ENCODE measurements at regions not wholly inside any gene's neighbourhood (a gene's known extent, or its start where the extent isn't known, plus 50 kb on each side); places are given as distances from the start of the nearest gene placed in this dataset.

DNA sequence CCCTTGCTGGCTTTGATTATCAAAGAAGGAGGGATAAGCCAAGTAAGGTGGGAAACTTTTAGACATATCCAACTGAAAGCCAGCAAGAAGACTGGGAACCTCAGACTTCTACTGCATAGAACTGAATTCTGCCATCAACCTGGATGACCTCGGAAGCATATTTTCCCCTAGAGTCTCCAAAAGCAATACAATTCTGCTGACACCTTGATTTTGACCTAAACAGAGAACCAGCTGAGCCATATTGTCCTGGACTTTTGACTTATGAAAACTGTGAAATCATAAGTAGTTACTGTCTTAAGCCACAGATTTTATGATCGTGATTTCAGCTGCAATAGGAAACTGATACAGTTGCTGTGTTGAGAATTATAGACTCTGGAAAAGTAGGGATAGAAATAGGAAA, 227.6 kb downstream of the PCDH20 start:
- no peak overlapping the region for H3K27ac ChIP-seq
- intact Hi-C loops (cut with DNase I; ENCODE audit: low total_unique reads): no loop called here
- H3K36me3 ChIP-seq: no peaks in the 10 kb centered on the region
- no peak for DNase-seq
- no peak overlapping the region for H3K4me3 ChIP-seq
- no peaks in the 10 kb centered on the region for H3K9me3 ChIP-seq
- H3K27me3 ChIP-seq: no peaks in the 10 kb centered on the region
- TF ChIP-seq, protein P1, sequence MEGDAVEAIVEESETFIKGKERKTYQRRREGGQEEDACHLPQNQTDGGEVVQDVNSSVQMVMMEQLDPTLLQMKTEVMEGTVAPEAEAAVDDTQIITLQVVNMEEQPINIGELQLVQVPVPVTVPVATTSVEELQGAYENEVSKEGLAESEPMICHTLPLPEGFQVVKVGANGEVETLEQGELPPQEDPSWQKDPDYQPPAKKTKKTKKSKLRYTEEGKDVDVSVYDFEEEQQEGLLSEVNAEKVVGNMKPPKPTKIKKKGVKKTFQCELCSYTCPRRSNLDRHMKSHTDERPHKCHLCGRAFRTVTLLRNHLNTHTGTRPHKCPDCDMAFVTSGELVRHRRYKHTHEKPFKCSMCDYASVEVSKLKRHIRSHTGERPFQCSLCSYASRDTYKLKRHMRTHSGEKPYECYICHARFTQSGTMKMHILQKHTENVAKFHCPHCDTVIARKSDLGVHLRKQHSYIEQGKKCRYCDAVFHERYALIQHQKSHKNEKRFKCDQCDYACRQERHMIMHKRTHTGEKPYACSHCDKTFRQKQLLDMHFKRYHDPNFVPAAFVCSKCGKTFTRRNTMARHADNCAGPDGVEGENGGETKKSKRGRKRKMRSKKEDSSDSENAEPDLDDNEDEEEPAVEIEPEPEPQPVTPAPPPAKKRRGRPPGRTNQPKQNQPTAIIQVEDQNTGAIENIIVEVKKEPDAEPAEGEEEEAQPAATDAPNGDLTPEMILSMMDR (IDR thresholded peaks at IDR 0.05): no peak
- TF ChIP-seq POLR2A (IDR thresholded peaks at IDR 0.05): no peak
- H3K4me1 ChIP-seq: no peaks in the 10 kb centered on the region

DNA sequence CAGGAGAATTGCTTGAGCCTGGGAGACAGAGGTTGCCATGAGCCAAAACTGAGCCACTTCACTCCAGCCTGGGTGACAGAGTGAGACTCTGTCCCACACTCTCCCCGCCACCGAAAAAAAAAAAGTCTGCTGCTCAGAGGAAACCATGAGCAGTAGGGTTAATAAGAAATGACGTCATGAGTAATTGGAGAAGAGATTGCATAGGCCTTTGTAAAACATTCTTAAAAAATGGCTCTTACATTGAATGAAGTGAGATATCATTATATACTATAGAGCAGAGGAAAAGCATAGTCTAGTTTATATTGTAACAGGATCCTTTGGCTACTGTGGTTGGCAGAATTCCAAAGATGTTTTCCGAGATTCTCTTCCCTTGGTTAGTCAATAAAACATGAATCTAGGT, 228.2 kb downstream of the PCDH20 start:
- no peak overlapping the region for H3K4me3 ChIP-seq
- H3K4me1 ChIP-seq: no peaks in the 10 kb centered on the region
- intact Hi-C loops (cut with DNase I; ENCODE audit: low total_unique reads): no loop called here
- TF ChIP-seq, protein P1 (IDR thresholded peaks at IDR 0.05): no peak
- no peak for TF ChIP-seq POLR2A (IDR thresholded peaks at IDR 0.05)
- H3K27me3 ChIP-seq: no peaks in the 10 kb centered on the region
- H3K27ac ChIP-seq: no peak overlapping the region
- no peaks in the 10 kb centered on the region for H3K9me3 ChIP-seq
- H3K36me3 ChIP-seq: no peaks in the 10 kb centered on the region
- DNase-seq: no peak

DNA sequence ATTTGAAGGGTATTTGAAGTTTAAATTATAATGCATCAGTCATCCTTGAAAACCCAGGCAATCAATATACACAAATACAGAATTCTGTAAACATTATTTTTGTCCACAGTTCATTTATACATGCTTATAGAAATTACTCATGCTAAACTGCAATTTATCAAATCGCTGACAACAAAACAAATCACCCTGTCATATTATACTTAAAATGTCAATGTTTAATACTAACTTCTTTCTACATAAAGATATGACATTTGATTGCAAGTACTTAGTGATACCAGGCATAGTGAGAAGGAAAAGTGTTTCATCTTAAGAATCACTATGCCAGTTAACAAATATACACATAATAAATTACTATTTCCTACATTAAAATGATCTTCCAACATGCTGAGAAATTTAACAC, 232.0 kb downstream of the PCDH20 start:
- no peak overlapping the region for H3K27ac ChIP-seq
- no peak for DNase-seq
- no peaks in the 10 kb centered on the region for H3K4me1 ChIP-seq
- H3K4me3 ChIP-seq: no peak overlapping the region
- no peaks in the 10 kb centered on the region for H3K27me3 ChIP-seq
- H3K9me3 ChIP-seq: no peaks in the 10 kb centered on the region
- H3K36me3 ChIP-seq: no peaks in the 10 kb centered on the region
- intact Hi-C loops (cut with DNase I; ENCODE audit: low total_unique reads): no loop called here
- no peak for TF ChIP-seq POLR2A (IDR thresholded peaks at IDR 0.05)
- TF ChIP-seq, protein P1 (IDR thresholded peaks at IDR 0.05): no peak

DNA sequence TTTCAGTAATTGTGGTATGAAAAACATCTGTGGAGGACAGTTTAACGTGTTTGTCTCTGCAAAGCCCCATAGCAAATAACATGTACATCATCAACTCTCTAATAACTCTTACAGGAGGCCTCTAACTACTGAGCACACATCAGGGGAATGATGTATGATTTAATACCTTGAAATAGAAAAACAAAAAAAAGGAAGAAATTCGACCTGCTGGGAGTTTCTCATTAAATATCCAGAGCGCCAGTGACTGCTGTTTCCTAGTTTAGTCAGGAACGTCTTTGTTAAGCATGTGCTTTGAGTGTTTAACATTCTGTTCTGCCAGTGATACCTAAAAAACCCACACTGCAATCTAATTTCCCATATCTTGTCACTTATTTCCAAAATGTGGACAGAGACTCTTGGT, 235.4 kb downstream of the PCDH20 start:
- no peak for DNase-seq
- peak overlapping the region; percentile 52 to 82 for H3K27ac ChIP-seq

DNA sequence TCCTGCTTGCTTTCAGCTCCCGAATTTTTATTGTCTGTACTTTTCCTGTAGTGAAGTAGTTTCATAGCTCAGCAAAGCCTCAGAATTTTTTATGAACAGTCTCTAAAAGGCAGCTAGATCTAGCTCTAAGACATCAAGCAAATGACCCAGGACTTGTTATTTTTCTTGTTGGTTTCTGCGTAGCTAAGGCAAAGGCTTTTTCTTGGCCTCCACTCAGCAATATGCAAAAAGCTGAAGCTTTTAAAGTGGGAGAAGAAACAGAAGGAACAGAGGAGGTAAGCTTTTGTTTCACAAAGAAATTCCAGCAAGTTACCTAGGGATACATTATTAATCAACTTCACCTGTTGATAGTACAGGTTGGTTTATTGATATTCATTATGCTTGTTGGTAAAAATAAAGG, 235.9 kb downstream of the PCDH20 start:
- no peaks in the 10 kb centered on the region for H3K9me3 ChIP-seq
- intact Hi-C loops (cut with DNase I; ENCODE audit: low total_unique reads): no loop called here
- no peaks in the 10 kb centered on the region for H3K36me3 ChIP-seq
- H3K27me3 ChIP-seq: no peaks in the 10 kb centered on the region
- no peaks in the 10 kb centered on the region for H3K4me1 ChIP-seq
- peak overlapping the region; percentile 52 to 82 for H3K27ac ChIP-seq
- TF ChIP-seq POLR2A (IDR thresholded peaks at IDR 0.05): no peak
- TF ChIP-seq, protein P1 (IDR thresholded peaks at IDR 0.05): no peak
- no peak overlapping the region for H3K4me3 ChIP-seq
- no peak for DNase-seq

More for the DNA sequence above, 235.4 kb downstream of the PCDH20 start:
- intact Hi-C loops (cut with DNase I; ENCODE audit: low total_unique reads): no loop called here
- no peak overlapping the region for H3K4me3 ChIP-seq
- TF ChIP-seq, protein P1 (IDR thresholded peaks at IDR 0.05): no peak
- TF ChIP-seq POLR2A (IDR thresholded peaks at IDR 0.05): no peak
- H3K9me3 ChIP-seq: no peaks in the 10 kb centered on the region
- H3K36me3 ChIP-seq: no peaks in the 10 kb centered on the region
- H3K4me1 ChIP-seq: no peaks in the 10 kb centered on the region
- H3K27me3 ChIP-seq: no peaks in the 10 kb centered on the region
